ENCODE measurements at regions not wholly inside any gene's neighbourhood (a gene's known extent, or its start where the extent isn't known, plus 50 kb on each side); places are given as distances from the start of the nearest gene placed in this dataset.

DNA sequence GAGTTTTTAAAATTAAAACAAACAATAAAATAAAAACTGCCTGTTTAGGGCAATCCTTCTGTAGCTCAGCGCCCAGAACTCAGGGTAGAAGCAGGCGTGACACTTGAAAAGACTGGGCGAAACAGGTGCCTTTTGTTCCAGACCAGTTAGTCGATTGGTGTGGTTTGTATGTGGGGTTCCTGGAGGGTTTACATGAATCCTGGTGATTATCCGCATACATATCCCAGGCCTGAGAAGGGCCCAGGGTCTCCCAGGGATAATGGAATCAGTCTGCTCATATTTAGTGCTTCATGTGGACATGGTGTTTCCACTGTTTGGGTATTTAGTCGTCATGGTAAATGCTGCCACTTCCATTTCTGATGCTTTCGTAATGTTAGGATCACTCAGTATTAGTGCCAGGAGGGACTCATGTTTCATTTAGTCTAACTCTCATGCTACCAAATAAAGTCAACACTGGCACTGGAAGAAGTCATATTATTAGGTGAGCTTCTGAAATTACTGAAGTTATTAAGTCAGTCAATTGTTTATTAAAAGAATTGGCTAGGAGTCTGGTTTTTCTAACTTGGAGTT is 116.5 kb downstream of the SAMD5 start:
- H3K9me3 ChIP-seq = no peaks in the 10 kb centered on the region
- TF ChIP-seq HDAC2 (IDR thresholded peaks at IDR 0.05) (no peak), NR3C1 (IDR thresholded peaks at IDR 0.05) (no peak), CHD4 (IDR thresholded peaks at IDR 0.05; ENCODE audit: borderline replicate concordance) (no peak), HEYL (CRISPR knock-in tag; IDR thresholded peaks at IDR 0.05) (no peak), ZFP36 (IDR thresholded peaks at IDR 0.05; ENCODE audit: borderline replicate concordance, partially characterized antibody) (no peak), CEBPB (IDR thresholded peaks at IDR 0.05) (no peak), EHMT2 (IDR thresholded peaks at IDR 0.05; ENCODE audit: low read depth) (no peak), NFE2L2 (conservative IDR thresholded peaks at IDR 0.05; ENCODE audit: low read length) (no peak), ZC3H11A (IDR thresholded peaks at IDR 0.05) (no peak), HOXB5 (CRISPR knock-in tag; IDR thresholded peaks at IDR 0.05) (no peak), PHF8 (IDR thresholded peaks at IDR 0.05; ENCODE audit: borderline replicate concordance, low read depth) (no peak), RAD21 (conservative IDR thresholded peaks at IDR 0.05 in 1 of 2, IDR thresholded peaks at IDR 0.05 in 1 of 2) (no peak), RARB (CRISPR knock-in tag; IDR thresholded peaks at IDR 0.05) (no peak), EP300 (IDR thresholded peaks at IDR 0.05) (no peak), RCOR1 (IDR thresholded peaks at IDR 0.05; ENCODE audit: low read depth, low read length) (no peak), FOSB (CRISPR knock-in tag; IDR thresholded peaks at IDR 0.05) (no peak), MYC (IDR thresholded peaks at IDR 0.05; ENCODE audit: borderline replicate concordance, low read length) (no peak), RNF2 (IDR thresholded peaks at IDR 0.05; ENCODE audit: borderline replicate concordance, low read depth) (no peak), BCL3 (IDR thresholded peaks at IDR 0.05) (no peak), MAZ (IDR thresholded peaks at IDR 0.05; ENCODE audit: borderline replicate concordance, low read depth, low read length) (no peak)
- no peak overlapping the region for H3K27ac ChIP-seq
- H3K4me3 ChIP-seq = no peak overlapping the region
- 57% methylated on average over 7 of the region's 7 CpGs for WGBS (ENCODE audit: missing lambda C conversion rate)
- no peak for ATAC-seq
- no peak overlapping the region for H3K4me2 ChIP-seq
- CTCF ChIA-PET = no interaction called here
- POLR2A ChIA-PET = no interaction called here
- FAIRE-seq = no peak
- H3K4me1 ChIP-seq = no peaks in the 10 kb centered on the region
- no peak for DNase-seq (ENCODE audit: low read depth in 1 of 2, low spot score in 1 of 2)

- DNase-seq (ENCODE audit: low read depth in 1 of 2, low spot score in 1 of 2) (no peak), FAIRE-seq (no peak), ATAC-seq (no peak)
- Histone ChIP-seq H3K4me1 (no peaks in the 10 kb centered on the region), H3K27ac (no peak overlapping the region), H3K9me3 (no peaks in the 10 kb centered on the region), H3K4me3 (no peak overlapping the region), H3K4me2 (no peak overlapping the region)
- ChIA-PET POLR2A (no interaction called here), CTCF (no interaction called here)
- TF ChIP-seq KDM1A (IDR thresholded peaks at IDR 0.05; ENCODE audit: low read depth) = no peak
- TF ChIP-seq MAZ (IDR thresholded peaks at IDR 0.05; ENCODE audit: borderline replicate concordance, low read depth, low read length) = no peak
- TF ChIP-seq JUN (IDR thresholded peaks at IDR 0.05) = no peak
- TF ChIP-seq HES2 (IDR thresholded peaks at IDR 0.05) = no peak
- no peak for TF ChIP-seq PHF8 (IDR thresholded peaks at IDR 0.05; ENCODE audit: borderline replicate concordance, low read depth)
- no peak for TF ChIP-seq HDAC2 (IDR thresholded peaks at IDR 0.05)
- TF ChIP-seq USF2 (IDR thresholded peaks at IDR 0.05) = no peak
- TF ChIP-seq HOXB13 (CRISPR knock-in tag; IDR thresholded peaks at IDR 0.05; ENCODE audit: low read depth) = no peak
- no peak for TF ChIP-seq ZSCAN20 (CRISPR knock-in tag; IDR thresholded peaks at IDR 0.05)
- no peak for TF ChIP-seq TFCP2L1 (CRISPR knock-in tag; IDR thresholded peaks at IDR 0.05)
- TF ChIP-seq, protein P1, sequence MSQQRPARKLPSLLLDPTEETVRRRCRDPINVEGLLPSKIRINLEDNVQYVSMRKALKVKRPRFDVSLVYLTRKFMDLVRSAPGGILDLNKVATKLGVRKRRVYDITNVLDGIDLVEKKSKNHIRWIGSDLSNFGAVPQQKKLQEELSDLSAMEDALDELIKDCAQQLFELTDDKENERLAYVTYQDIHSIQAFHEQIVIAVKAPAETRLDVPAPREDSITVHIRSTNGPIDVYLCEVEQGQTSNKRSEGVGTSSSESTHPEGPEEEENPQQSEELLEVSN (IDR thresholded peaks at IDR 0.05; ENCODE audit: borderline replicate concordance, low read depth) = no peak
- no peak for TF ChIP-seq ESRRA (IDR thresholded peaks at IDR 0.05; ENCODE audit: borderline replicate concordance, low read length)
- no peak for TF ChIP-seq KDM5A (IDR thresholded peaks at IDR 0.05)
- WGBS (ENCODE audit: missing lambda C conversion rate) = 70% methylated on average over 2 of the region's 2 CpGs
Observed at GRCh38 chr6:147625946-147626345, 117.5 kb downstream of the SAMD5 start.
